Astrocyte of the hippocampus (primary cell): ENCODE measurements at regions not wholly inside any gene's neighbourhood (a gene's known extent, or its start where the extent isn't known, plus 50 kb on each side); places are given as distances from the start of the nearest gene placed in this dataset.
"Not testable (repeated sequence)": the region's sequence is repeated elsewhere in the genome, so short reads cannot be mapped to it uniquely, and the experiment has no call there.

Experiments
- DNase-seq: peaks from one replicate; pipeline ENCODE4 v3.0.0; 2011; ENCODE audit warnings: low read depth, low spot score

DNA sequence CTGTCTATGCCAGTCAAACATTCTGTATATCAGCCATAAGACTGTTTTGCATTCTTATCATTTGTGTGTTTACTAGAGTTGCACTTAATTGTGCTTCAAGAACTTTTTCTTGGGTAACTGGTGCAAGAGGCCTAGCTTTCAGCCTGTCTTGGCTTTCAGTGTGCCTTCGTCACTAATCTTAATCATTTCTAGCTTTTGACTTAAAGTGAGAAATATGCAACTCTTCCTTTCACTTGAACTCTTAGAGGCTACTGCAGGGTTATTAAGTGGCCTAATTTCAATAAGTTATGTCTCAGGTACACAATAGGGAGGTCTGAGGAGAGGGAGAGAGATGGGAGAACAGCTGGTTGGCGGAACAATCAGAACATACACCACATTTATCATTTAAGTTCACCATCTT, 62.1 kb upstream of the FAN1 start:
- not testable (repeated sequence) for DNase-seq

DNA sequence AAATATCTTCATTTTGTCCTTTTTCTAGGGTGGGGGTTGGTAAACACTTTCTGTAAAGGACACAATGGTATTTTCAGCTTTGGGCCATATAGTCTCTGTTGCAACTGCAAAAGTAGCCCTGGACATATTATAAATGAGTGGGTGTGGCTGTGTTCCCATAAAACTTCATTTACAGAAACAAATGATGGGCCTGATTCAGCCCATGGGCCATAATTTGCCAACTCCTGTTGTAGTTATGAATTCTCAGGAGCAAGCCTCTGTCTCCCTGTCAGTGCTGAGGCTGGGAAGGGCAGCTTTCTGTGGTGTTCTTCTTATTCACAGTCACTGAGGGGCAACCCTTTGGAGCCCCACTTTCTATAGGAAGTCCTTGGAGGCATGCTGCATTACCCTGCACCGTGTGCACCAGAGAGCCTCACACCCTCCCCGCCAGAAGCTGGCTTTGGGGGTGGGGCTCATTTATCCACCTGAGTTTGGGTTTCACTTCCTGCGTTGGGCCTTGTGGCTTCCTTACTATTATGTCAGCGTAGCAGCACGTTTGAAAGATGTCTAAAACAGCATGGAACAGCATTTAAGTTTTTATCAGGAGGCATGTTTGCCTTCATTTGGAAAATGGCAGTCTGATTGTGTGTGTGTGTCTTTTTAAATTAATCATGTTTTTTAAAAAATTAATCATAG, 60.8 kb upstream of the FAN1 start:
- not testable (repeated sequence) for DNase-seq

DNA sequence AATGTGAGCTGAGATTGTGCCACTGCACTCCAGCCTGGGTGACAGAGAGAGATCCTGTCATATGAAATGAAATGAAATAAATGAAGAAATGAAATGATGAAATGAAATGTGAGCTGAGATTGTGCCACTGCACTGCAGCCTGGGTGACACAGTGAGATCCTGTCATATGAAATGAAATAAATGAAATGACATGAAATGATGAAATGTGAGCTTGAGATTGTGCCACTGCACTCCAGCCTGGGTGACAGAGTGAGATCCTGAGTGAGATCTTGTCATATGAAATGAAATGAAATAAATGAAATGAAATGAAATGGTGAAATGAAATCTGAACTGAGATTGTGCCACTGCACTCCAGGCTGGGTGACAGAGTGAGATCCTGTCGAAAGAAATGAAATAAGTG, 58.2 kb upstream of the FAN1 start:
- DNase-seq: not testable (repeated sequence)
